ENCODE measurements at regions not wholly inside any gene's neighbourhood (a gene's known extent, or its start where the extent isn't known, plus 50 kb on each side); places are given as distances from the start of the nearest gene placed in this dataset.

GRCh38 chr4:125991398-125991797 is 676.6 kb downstream of the FAT4 start:
- TF ChIP-seq GABPA (IDR thresholded peaks at IDR 0.05 in 1 of 2, conservative IDR thresholded peaks at IDR 0.05 in 1 of 2) (no peak), FOXA1 (IDR thresholded peaks at IDR 0.05) (no peak), MAX (IDR thresholded peaks at IDR 0.05) (no peak), CTCF (IDR thresholded peaks at IDR 0.05; ENCODE audit: low read depth, low read length, missing input control) (no peak), JUND (IDR thresholded peaks at IDR 0.05) (no peak), EGR1 (IDR thresholded peaks at IDR 0.05; ENCODE audit: low read depth in 2 of 2) (no peak), YY1 (IDR thresholded peaks at IDR 0.05) (no peak), ZBTB33 (IDR thresholded peaks at IDR 0.05) (no peak)
